ENCODE measurements at regions not wholly inside any gene's neighbourhood (a gene's known extent, or its start where the extent isn't known, plus 50 kb on each side); places are given as distances from the start of the nearest gene placed in this dataset.

GRCh38 chr10:117933036-117933435 is 113.7 kb downstream of the RAB11FIP2 start:
- TF ChIP-seq CTCF (IDR thresholded peaks at IDR 0.05 in 2 of 3, conservative IDR thresholded peaks at IDR 0.05 in 1 of 3; ENCODE audit: control insufficient read depth in 2 of 3, extremely low read depth in 1 of 3, insufficient read depth in 1 of 3, low read depth in 3 of 3, low read length in 3 of 3) (no peak), CUX1 (IDR thresholded peaks at IDR 0.05; ENCODE audit: insufficient replicate concordance, low read depth, low read length) (no peak), STAT1 (conservative IDR thresholded peaks at IDR 0.05) (no peak)

All from GM12878 (cell line).